Urinary bladder (tissue), 3 donors: ENCODE measurements at regions not wholly inside any gene's neighbourhood (a gene's known extent, or its start where the extent isn't known, plus 50 kb on each side); places are given as distances from the start of the nearest gene placed in this dataset.
A peak's percentile ranks its signal among the peaks of the same experiment; 100 is the strongest.

ENCODE experiments used
- DNase-seq: peaks from one replicate; pipeline ENCODE4 v3.0.0-alpha.2; 2015; ENCODE audit errors: extremely low spot score
- H3K27ac ChIP-seq: one replicate; pipeline ENCODE4 v1.5.1; 2013; ENCODE audit warnings: low read depth, mild to moderate bottlenecking, moderate library complexity
- H3K36me3 ChIP-seq: one replicate; pipeline ENCODE4 v1.6.1; 2013; ENCODE audit warnings: mild to moderate bottlenecking, moderate library complexity; ENCODE audit not compliant: insufficient read depth
- H3K4me1 ChIP-seq: one replicate; pipeline ENCODE4 v1.6.1; 2013; ENCODE audit warnings: mild to moderate bottlenecking, moderate library complexity; ENCODE audit not compliant: insufficient read depth
- H3K4me3 ChIP-seq: one replicate; pipeline ENCODE4 v1.5.1; 2013; ENCODE audit warnings: low read depth, low read length
- WGBS: extraction: QIAGEN DNeasy Blood & Tissue Kit; methylation state at CpG from one replicate; pipeline ENCODE4 v1.1.7; 2013; 5-methylcytosine and 5-hydroxymethylcytosine counted together
- donor health status: healthy with polysubstance abuse.
- donor health status: healthy.

DNA sequence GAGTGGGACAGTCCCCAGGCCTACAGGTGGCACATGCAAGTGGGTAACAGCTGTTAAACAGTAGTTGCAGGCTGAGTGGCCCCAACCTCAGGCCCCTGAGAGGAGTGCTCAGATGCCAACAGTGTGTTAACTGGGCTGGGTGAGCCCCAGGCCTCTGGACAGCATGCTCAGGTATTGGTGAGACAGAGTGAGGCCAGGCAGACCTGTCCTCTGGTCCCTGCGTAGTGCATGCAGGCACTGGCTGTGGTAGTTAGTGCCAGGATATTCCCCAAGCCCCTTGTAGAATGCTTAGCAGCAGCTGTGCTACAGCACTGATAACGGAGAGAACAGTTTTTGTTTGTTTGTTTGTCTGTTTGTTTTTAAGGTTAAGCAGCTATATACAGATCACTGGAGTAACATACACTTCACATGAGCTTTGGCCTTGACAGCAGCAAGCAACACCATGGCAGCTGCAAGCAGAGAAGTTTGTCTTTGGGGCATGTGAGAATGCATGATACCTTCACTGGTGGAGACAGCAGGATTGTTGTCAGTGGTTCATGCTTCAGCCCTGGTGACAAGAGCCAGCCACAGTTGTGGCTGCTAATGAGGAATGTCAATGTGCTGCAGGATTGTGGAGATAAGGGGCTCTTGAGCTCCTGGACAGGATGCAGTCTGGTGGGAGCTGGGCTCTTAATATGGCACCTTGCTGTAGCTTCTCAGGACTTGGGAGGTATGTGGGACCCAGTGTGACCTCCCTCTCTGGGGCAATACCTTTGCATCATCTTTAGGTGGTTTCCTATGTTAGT is 614.4 kb downstream of the CDH11 start:
- WGBS, result 94% methylated on average over 2 of the region's 2 CpGs
- Histone ChIP-seq H3K4me3 (no peak overlapping the region), H3K36me3 (no peaks in the 10 kb centered on the region), H3K27ac (no peak overlapping the region), H3K4me1 (no peaks in the 10 kb centered on the region)
- DNase-seq, result no peak

DNA sequence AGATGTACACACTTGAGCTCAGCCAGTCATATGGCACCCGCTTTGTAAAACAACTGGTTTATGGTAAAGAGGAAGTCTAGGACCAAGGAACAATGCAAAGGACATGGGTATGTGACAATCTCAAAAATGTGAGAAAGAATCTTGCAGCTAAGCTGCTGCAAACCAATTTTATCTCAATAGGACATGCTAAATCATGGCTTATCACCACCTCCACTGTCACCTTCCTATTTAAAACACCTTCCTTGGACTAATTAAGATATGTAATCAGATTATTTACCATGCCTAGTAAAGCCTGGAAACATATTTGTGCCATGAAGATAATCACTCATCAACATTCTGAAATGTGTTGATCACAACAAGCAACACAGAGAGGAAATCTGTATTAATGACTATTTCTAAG is 622.7 kb downstream of the CDH11 start:
- 96% methylated on average over 1 of the region's 1 CpG for WGBS
- Histone ChIP-seq H3K36me3 (no peaks in the 10 kb centered on the region), H3K4me1 (no peaks in the 10 kb centered on the region), H3K4me3 (no peak overlapping the region), H3K27ac (no peak overlapping the region)
- no peak for DNase-seq

DNA sequence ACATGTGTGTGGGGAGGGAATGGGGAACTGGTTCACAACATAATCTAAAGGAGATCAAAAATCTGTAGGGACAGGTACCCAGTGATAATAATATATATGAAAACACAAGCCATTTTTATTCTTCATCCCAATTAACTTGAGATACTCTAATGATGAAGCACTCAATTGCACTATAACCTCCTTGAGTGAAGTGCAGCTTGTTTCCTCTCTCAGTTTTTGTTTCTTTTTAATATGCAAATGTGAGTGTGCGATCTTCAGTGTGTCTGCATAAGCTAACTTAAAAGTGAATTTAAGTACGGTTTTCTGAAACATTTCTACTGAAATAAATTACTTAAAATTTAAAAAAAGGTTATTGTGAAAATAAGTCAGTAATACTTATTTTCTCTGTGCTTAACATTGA is 623.5 kb downstream of the CDH11 start:
- Histone ChIP-seq H3K4me1 (no peaks in the 10 kb centered on the region), H3K4me3 (no peak overlapping the region), H3K36me3 (no peaks in the 10 kb centered on the region), H3K27ac (no peak overlapping the region)
- WGBS, result 91% methylated on average over 2 of the region's 2 CpGs
- no peak for DNase-seq

DNA sequence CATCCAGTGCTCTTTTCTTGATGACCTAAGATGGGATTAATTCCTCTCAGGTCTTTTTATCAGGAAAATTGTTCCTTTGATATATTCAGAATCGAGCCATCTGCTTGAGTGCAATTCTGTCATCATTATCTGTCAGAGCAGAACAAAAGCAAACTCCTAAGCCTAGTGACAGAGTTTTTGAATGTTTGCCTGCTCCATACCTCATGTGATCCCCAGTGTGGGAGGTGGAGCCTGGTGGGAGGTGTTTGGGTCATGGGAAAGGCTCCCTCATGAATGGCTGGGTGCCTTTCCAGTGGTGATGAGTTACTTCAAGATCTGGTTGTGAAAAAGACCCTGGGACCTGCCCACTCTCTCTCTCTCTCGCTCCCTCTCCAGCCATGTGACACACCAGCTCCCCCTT is 628.2 kb downstream of the CDH11 start:
- DNase-seq, result no peak
- Histone ChIP-seq H3K4me3 (no peak overlapping the region), H3K27ac (no peak overlapping the region), H3K4me1 (no peaks in the 10 kb centered on the region), H3K36me3 (no peaks in the 10 kb centered on the region)
- WGBS, result 56% methylated on average over 2 of the region's 2 CpGs

DNA sequence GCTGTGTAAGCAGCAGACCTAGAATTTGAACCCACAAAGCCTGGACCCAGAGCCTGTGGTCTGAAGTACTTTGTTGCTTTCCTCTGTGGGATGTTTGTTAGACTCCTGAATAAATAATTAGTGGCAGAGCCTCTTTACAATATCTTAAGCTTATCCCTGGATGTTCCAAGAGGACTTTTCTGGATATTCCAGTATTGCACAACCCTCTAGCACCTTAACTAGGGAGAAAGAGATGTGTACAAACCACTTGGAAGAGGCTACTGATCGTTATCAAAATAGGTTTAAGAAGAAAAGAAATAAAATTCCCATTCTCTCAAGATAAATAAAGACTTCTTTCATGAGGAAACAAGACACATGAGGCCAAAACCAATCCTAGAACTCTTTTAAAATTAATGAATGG is 632.4 kb downstream of the CDH11 start:
- 49% methylated on average over 1 of the region's 1 CpG for WGBS
- Histone ChIP-seq H3K36me3 (no peaks in the 10 kb centered on the region), H3K4me3 (no peak overlapping the region), H3K27ac (no peak overlapping the region), H3K4me1 (no peaks in the 10 kb centered on the region)
- no peak for DNase-seq

DNA sequence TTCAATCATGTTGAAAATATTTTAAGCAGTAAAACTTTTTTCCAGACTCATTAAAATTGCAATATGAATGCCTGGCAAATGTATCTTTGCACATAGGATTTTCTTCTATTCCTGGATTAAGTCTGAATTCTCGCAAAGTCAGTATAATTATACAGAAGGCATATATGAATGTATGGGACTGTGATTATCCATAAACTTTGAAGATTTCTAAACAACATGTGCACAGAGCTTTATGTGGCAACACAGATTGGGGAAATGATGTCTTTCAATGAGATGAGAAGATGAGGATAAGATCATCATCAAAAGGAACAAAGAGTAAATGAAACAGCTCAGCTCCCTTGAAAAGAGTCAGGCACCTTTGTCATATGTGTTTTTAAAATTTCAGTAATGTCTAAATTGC is 635.3 kb downstream of the CDH11 start:
- Histone ChIP-seq H3K27ac (no peak overlapping the region), H3K4me3 (no peak overlapping the region), H3K36me3 (no peaks in the 10 kb centered on the region), H3K4me1 (no peaks in the 10 kb centered on the region)
- WGBS, result 90% methylated on average over 1 of the region's 1 CpG
- no peak for DNase-seq

DNA sequence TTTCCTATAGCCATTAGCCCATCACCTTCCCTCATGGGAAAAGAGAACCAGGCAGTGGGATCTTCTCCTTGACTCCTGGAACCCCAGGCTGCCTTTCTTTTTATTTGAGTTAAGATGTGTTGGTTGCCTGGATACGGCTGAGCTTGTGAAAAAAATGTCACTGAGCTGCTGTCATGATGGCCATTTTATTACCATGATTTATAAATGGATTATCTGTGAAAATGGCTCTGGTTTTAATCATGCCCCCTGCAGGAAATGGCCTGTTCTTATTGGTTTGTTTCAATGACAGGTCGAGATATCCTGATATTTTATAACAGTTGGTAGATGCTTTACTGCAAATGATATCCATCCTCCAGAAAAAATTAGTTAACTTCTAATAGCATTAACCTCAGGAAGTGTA is 640.4 kb downstream of the CDH11 start:
- DNase-seq, result no peak
- H3K4me3 ChIP-seq, result no peak overlapping the region
- 54% methylated on average over 2 of the region's 2 CpGs for WGBS

DNA sequence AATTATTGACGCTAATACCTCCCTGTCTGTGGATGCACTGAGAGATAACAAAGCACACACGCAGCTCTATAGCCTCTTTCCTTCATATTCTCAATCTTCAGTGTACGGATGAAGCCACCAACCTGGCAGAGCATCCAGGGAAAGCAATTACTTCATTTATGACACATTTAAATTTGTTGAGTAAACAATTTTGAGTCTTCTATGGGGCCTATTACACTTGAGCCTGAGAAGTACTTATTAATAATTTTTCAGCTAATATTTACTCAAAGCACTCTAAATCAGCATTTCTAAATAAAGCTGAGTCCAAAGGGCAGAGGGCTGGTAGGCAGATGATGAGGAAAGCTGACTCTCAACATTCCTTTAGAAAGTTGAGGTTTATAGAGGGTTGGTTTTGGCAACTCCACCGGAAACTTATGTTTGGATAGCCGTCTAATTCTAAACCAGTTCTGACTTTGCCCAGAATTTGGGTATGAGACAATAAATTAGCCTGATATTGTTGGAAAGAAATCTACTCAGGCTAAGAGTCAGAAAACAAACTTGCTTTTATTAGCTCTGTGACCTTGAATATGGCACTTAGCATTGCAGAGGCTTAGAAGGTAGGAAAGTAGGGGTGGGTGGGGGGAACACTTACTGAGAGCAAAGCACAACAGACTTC is 643.5 kb downstream of the CDH11 start:
- no peak overlapping the region for H3K27ac ChIP-seq
- no peaks in the 10 kb centered on the region for H3K4me1 ChIP-seq
- WGBS, result 29% methylated on average over 5 of the region's 5 CpGs
- peak; percentile 41 for DNase-seq
- H3K36me3 ChIP-seq, result no peaks in the 10 kb centered on the region
- no peak overlapping the region for H3K4me3 ChIP-seq

More for the DNA sequence above, 640.4 kb downstream of the CDH11 start:
- Histone ChIP-seq H3K4me1 (no peaks in the 10 kb centered on the region), H3K36me3 (no peaks in the 10 kb centered on the region), H3K27ac (no peak overlapping the region)

DNA sequence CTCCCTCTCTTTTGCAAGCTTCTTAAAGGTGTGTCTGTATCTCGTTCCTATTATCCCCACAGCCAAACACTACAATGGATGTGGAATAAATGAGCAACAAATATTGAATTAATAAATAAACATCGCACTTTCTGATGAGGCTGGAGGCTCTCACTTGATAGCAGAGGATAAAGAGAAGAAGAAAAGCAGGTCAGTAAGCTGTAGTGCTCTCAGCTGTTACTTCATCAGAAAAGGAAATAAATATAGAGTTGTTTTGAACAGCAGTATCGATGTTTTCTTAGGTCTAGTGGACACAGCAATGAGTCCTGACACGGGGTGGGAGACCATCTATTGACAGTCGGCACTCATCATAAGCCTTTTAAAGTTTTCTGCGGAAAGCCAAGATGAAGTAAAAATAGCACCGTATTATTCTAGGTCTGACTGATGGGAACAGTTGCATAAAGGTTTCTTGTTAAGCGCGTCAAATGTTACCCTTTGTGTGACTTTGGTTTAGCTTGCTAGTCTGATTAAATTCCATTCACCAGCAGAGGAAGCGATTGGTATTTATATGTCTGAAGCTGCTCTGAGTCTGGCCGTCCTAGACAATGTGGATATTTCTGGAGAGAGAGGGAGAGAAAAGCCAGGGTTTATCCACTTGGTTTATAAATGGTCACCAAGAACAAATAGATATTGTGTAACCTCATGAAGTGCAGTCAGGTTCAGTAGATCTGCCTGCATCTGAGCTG is 646.1 kb downstream of the CDH11 start:
- H3K4me3 ChIP-seq, result no peak overlapping the region

DNA sequence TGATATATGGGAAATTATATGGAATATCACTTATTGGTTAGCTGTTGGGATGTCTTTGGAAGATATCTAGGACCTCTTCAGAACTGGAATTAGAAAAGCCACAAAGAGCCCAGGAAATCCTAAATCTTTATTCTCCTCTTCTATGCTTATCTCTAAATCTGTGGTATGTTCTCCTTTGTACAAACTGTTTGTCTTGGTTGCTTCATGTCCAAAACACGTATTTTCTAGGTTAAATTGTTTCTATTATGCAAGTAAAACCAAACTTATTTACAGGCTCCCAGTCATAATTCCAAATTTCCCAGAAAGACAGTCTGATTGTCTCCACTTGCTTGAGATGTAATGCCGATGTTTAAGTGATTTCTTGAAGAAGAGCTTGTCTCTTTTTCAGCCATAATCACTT is 650.9 kb downstream of the CDH11 start:
- 55% methylated on average over 2 of the region's 2 CpGs for WGBS
- no peaks in the 10 kb centered on the region for H3K4me1 ChIP-seq
- no peaks in the 10 kb centered on the region for H3K36me3 ChIP-seq
- H3K27ac ChIP-seq, result no peak overlapping the region
- no peak for DNase-seq
- H3K4me3 ChIP-seq, result no peak overlapping the region

More for the DNA sequence above, 646.1 kb downstream of the CDH11 start:
- no peak for DNase-seq
- Histone ChIP-seq H3K4me1 (no peaks in the 10 kb centered on the region), H3K27ac (no peak overlapping the region), H3K36me3 (no peaks in the 10 kb centered on the region)
- WGBS, result 34% methylated on average over 11 of the region's 11 CpGs

DNA sequence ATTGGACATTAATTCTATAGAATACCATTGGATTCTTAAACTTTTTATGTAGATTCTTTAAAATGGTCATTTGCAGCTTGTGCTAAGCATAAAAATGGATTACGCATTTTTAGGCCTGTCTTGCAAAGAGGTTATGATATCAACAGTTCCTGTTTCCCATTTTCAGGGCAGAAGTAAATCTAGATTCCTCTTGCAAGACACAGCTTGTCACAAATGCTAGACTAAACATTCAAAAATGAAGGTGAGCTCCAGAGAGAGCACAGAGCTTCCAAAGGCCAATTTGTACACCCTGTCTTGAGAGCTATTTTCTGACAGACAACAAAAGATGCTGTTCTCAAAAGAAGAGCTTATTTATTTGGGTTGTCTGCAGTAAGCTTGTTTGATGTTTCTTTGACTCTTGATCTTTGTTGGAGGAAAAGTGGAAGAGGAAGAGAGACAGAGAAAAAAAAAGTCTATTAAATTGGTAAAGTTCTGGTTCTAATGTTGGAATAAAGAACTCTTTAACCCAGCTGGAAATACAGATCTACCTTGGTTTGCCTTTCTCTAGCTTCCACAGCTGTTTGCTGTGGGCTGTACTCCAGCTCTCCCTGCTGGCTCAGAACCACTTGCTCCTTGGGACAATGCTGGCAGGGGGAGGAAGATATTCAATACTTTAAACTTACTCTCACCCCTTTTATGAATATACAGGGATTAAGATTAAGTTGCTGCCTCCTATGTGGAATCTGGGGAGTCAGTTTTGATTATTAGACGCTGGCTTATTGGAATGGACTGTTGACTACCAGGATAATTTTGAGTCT is 651.8 kb downstream of the CDH11 start:
- no peak for DNase-seq
- no peak overlapping the region for H3K4me3 ChIP-seq
- no peaks in the 10 kb centered on the region for H3K4me1 ChIP-seq
- no peaks in the 10 kb centered on the region for H3K36me3 ChIP-seq
- H3K27ac ChIP-seq, result no peak overlapping the region
- 58% methylated on average over 2 of the region's 2 CpGs for WGBS

DNA sequence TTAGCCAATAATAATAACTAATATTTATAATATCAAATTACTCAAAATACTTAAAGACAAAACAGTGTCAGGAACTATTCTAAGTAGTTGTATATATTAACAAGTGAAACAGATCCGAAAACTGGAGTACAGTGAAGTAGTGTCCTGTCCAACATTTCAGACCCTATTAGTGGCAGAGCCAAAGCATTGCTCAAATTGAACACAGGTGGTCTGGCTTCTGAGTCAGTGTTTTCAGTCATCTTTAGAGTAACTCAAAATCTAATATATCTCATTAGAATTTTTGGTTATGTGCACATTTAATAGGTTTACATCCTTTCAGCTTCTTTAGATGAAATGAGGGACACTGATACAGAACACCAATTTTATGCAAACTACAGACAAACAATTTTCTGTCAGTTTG is 652.5 kb downstream of the CDH11 start:
- Histone ChIP-seq H3K4me3 (no peak overlapping the region), H3K4me1 (no peaks in the 10 kb centered on the region), H3K36me3 (no peaks in the 10 kb centered on the region), H3K27ac (no peak overlapping the region)
- 84% methylated on average over 1 of the region's 1 CpG for WGBS
- no peak for DNase-seq

DNA sequence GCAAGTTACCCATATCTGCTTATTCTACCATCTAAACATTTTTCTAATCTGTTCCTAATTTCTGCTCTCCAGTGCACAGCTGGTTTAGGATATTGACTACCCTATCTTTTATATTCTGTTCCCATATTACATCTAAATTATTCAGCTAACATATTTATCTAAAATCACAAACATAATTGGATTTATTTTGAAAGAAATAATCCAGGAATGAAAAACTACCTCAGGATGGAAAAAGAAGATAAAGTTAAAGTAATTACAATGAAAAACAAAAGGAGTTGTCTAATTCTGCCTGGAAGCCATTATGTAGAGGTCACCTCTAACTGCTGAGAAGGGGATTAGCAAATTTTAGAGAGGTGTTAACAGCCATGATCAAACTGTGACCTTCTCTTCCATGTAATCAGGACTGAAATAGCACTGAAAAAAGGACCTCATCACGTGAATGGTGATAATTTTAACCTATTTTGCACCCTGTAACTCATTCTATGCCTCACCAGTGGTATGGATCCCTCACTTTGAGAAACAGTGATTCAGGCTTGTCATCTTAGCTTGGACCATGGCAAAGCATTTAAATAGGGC is 653.3 kb downstream of the CDH11 start:
- H3K4me3 ChIP-seq, result no peak overlapping the region
- no peak for DNase-seq
- no peaks in the 10 kb centered on the region for H3K4me1 ChIP-seq
- H3K36me3 ChIP-seq, result no peaks in the 10 kb centered on the region
- H3K27ac ChIP-seq, result no peak overlapping the region
- 65% methylated on average over 1 of the region's 1 CpG for WGBS
